Activated B cell treated with CpG ODN at 0.5 μM for 24 hours (primary cell): ENCODE measurements at regions not wholly inside any gene's neighbourhood (a gene's known extent, or its start where the extent isn't known, plus 50 kb on each side); places are given as distances from the start of the nearest gene placed in this dataset.

Experiments
- ATAC-seq: fragments of 200-7000 bp; cut with Tn5 transposase; one replicate; pipeline ENCODE4 v1.10.0; 2021; ENCODE audit warnings: low read depth, mild to moderate bottlenecking, moderate library complexity
- CTCF ChIA-PET: fragments of 350-600 bp; sonication (Branson Sonifier 250); formaldehyde crosslinking; loops from one replicate; lab custom pipeline; 2021; ENCODE audit warnings: antibody characterized with exemption; lab: Charles Lee
- POLR2A ChIA-PET: fragments of 350-600 bp; sonication (Branson Sonifier 250); formaldehyde crosslinking; loops from one replicate; lab custom pipeline; 2021; ENCODE audit warnings: antibody characterized with exemption; lab: Charles Lee
- DNase-seq: peaks from one replicate; pipeline ENCODE4 v3.0.0; 2022
- H3K27ac Mint-ChIP-seq: one replicate; pipeline ENCODE4 v1.8.0; 2020; ENCODE audit warnings: mixed read lengths
- H3K27me3 Mint-ChIP-seq: one replicate; pipeline ENCODE4 v1.8.0; 2021; ENCODE audit warnings: mixed read lengths
- H3K36me3 Mint-ChIP-seq: one replicate; pipeline ENCODE4 v1.8.0; 2021; ENCODE audit warnings: low read depth, mixed read lengths
- H3K4me1 Mint-ChIP-seq: one replicate; pipeline ENCODE4 v1.8.0; 2021; ENCODE audit warnings: mixed read lengths
- H3K4me3 Mint-ChIP-seq: one replicate; pipeline ENCODE4 v1.8.0; 2020; ENCODE audit warnings: mild to moderate bottlenecking, mixed read lengths
- H3K9me3 Mint-ChIP-seq: one replicate; pipeline ENCODE4 v1.8.0; 2020; ENCODE audit warnings: mixed read lengths
- intact Hi-C: fragments of 100-400 bp; cut with micrococcal nuclease; formaldehyde crosslinking; loops from one replicate; pipeline ENCODE4 v1.15.1; 2024
- TF ChIP-seq, protein P1 (sequence below): fragments of 200-600 bp; IDR thresholded peaks from one replicate; pipeline ENCODE4 v1.8.0; 2022; ENCODE audit warnings: antibody characterized with exemption, mild to moderate bottlenecking

GRCh38 chr2:160974803-160975202 is 185.4 kb upstream of the TANK start:
- Mint-ChIP-seq H3K4me1 (peaks cover 2% of the 10 kb centered on the region), H3K9me3 (no peaks in the 10 kb centered on the region), H3K36me3 (no peaks in the 10 kb centered on the region), H3K4me3 (no peak overlapping the region), H3K27me3 (no peaks in the 10 kb centered on the region), H3K27ac (no peak overlapping the region)
- ATAC-seq = no peak
- TF ChIP-seq, protein P1, sequence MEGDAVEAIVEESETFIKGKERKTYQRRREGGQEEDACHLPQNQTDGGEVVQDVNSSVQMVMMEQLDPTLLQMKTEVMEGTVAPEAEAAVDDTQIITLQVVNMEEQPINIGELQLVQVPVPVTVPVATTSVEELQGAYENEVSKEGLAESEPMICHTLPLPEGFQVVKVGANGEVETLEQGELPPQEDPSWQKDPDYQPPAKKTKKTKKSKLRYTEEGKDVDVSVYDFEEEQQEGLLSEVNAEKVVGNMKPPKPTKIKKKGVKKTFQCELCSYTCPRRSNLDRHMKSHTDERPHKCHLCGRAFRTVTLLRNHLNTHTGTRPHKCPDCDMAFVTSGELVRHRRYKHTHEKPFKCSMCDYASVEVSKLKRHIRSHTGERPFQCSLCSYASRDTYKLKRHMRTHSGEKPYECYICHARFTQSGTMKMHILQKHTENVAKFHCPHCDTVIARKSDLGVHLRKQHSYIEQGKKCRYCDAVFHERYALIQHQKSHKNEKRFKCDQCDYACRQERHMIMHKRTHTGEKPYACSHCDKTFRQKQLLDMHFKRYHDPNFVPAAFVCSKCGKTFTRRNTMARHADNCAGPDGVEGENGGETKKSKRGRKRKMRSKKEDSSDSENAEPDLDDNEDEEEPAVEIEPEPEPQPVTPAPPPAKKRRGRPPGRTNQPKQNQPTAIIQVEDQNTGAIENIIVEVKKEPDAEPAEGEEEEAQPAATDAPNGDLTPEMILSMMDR = no peak
- intact Hi-C loops = no loop called here
- ChIA-PET CTCF (no interaction called here), POLR2A (no interaction called here)
- no peak for DNase-seq

DNA sequence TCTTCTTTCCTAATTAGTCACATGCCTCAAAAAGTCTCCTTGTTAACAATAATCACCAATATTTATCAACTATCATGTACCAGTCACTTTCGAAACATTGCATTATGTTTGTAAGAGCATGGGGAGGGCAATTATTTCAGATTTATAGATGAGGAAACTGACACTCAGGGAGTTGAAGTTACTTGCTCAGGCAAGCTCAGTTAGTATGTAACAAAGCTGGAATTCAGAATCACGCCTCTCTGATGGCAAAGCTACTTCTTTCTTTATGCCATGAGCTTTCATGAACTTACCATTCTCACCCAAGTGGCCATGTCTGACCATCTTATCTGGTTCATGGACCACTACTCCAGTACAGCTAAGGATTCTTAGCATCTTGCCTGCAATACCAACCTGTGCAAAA is 183.4 kb upstream of the TANK start:
- CTCF ChIA-PET = interaction anchor here (1.5 kb wide), 1 partner anchor 17 kb away, joined by 3 read pairs; no protein-coding TSS in a partner anchor
- DNase-seq = no peak
- Mint-ChIP-seq H3K4me1 (no peaks in the 10 kb centered on the region), H3K9me3 (no peaks in the 10 kb centered on the region), H3K36me3 (no peaks in the 10 kb centered on the region), H3K27ac (no peak overlapping the region), H3K4me3 (no peak overlapping the region), H3K27me3 (peaks cover 6% of the 10 kb centered on the region)
- POLR2A ChIA-PET = interaction anchor here (0.7 kb wide), 1 partner anchor 1144 kb away, joined by 3 read pairs; no protein-coding TSS in a partner anchor
- TF ChIP-seq, protein P1 = no peak
- intact Hi-C loops = no loop called here
- ATAC-seq = no peak

- CTCF ChIA-PET = interaction anchor here (1.5 kb wide), 1 partner anchor 17 kb away, joined by 3 read pairs; no protein-coding TSS in a partner anchor
- Mint-ChIP-seq H3K9me3 (no peaks in the 10 kb centered on the region), H3K4me1 (no peaks in the 10 kb centered on the region), H3K4me3 (no peak overlapping the region), H3K27ac (no peak overlapping the region), H3K27me3 (peaks cover 12% of the 10 kb centered on the region), H3K36me3 (no peaks in the 10 kb centered on the region)
- intact Hi-C loops = no loop called here
- no peak for ATAC-seq
- TF ChIP-seq, protein P1 = no peak
- no peak for DNase-seq
- POLR2A ChIA-PET = interaction anchor here (0.7 kb wide), 1 partner anchor 1145 kb away, joined by 3 read pairs; no protein-coding TSS in a partner anchor
Observed at GRCh38 chr2:160977376-160977775, 182.9 kb upstream of the TANK start.

DNA sequence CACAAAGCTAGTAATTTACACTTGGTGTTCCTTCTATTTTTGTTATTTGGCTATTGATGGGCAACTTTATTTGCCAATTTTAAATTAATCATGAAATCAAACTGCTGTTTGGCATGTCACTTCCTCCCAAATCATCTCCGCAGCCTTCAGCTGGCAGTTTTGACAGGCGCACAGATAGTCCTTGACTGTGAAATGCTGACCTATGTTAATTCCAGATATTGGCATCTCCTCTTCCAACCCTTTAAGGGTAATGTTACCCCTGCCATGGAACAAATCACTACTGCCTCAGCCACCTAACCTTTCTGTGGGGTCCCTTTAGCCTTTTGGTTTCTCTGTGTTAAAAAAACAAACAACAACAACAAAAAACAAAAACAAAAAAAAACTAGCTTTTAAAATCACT is 182.4 kb upstream of the TANK start:
- intact Hi-C loops = no loop called here
- ChIA-PET POLR2A (no interaction called here), CTCF (interaction anchor here (1.5 kb wide), 1 partner anchor 16 kb away, joined by 3 read pairs; no protein-coding TSS in a partner anchor)
- no peak overlapping the region for H3K4me3 Mint-ChIP-seq
- H3K9me3 Mint-ChIP-seq = no peaks in the 10 kb centered on the region
- no peaks in the 10 kb centered on the region for H3K4me1 Mint-ChIP-seq
- H3K27ac Mint-ChIP-seq = no peak overlapping the region
- H3K27me3 Mint-ChIP-seq = peaks cover 12% of the 10 kb centered on the region
- no peaks in the 10 kb centered on the region for H3K36me3 Mint-ChIP-seq
- TF ChIP-seq, protein P1 = no peak
- ATAC-seq (no peak), DNase-seq (no peak)

- no peaks in the 10 kb centered on the region for H3K9me3 Mint-ChIP-seq
- no peak for ATAC-seq
- H3K4me1 Mint-ChIP-seq = no peaks in the 10 kb centered on the region
- H3K36me3 Mint-ChIP-seq = no peaks in the 10 kb centered on the region
- H3K27ac Mint-ChIP-seq = no peak overlapping the region
- TF ChIP-seq, protein P1 = no peak
- peaks cover 12% of the 10 kb centered on the region for H3K27me3 Mint-ChIP-seq
- ChIA-PET CTCF (interaction anchor here (2.0 kb wide), 1 partner anchor 10 kb away, joined by 9 read pairs; no protein-coding TSS in a partner anchor), POLR2A (no interaction called here)
- H3K4me3 Mint-ChIP-seq = no peak overlapping the region
- no peak for DNase-seq
- intact Hi-C loops = no loop called here
Observed at GRCh38 chr2:160984426-160985077, 175.7 kb upstream of the TANK start.
